Kidney (tissue), 13 donors: ENCODE measurements at regions not wholly inside any gene's neighbourhood (a gene's known extent, or its start where the extent isn't known, plus 50 kb on each side); places are given as distances from the start of the nearest gene placed in this dataset.

Experiments used
- DNase-seq, 5 donors: peaks; one replicate each; pipeline ENCODE4 v3.0.0-alpha.2; 2013 to 2020
- FAIRE-seq: peaks from 2 replicates; lab custom pipeline; 2012; peaks lifted over from hg19 to GRCh38; lab: Jason Lieb, UNC
- H3K27ac ChIP-seq, 2 donors: one replicate each; pipeline ENCODE4 v1.7.0; 2013; ENCODE audit warnings: low read depth in 2 of 2, low read length in 2 of 2, inconsistent platforms in 1 of 2
- H3K27me3 ChIP-seq: one replicate; pipeline ENCODE4 v1.7.1; 2013; ENCODE audit warnings: low read length, inconsistent platforms; ENCODE audit not compliant: control insufficient read depth, insufficient read depth
- H3K36me3 ChIP-seq, 3 donors: one replicate each; pipeline versions ENCODE4 v1.7.0 to v1.7.1; 2013; ENCODE audit warnings: low read length in 3 of 3, control low read depth in 1 of 3, inconsistent platforms in 1 of 3; ENCODE audit not compliant: insufficient read depth in 3 of 3, control insufficient read depth in 2 of 3
- H3K4me1 ChIP-seq, 3 donors: one replicate each; pipeline versions ENCODE4 v1.7.0 to v1.7.1; 2013; ENCODE audit warnings: low read length in 3 of 3, inconsistent platforms in 1 of 3, low read depth in 1 of 3; ENCODE audit not compliant: control insufficient read depth in 2 of 3, insufficient read depth in 2 of 3
- H3K4me3 ChIP-seq, 3 donors: one replicate each; pipeline versions ENCODE4 v1.7.0 to v1.8.1; 2013; ENCODE audit warnings: low read length in 3 of 3, control low read depth in 1 of 3, inconsistent platforms in 1 of 3
- H3K9ac ChIP-seq, 3 donors: one replicate each; pipeline versions ENCODE4 v1.7.0 to v1.7.1; 2013; ENCODE audit warnings: low read length in 3 of 3, control low read depth in 1 of 3, inconsistent platforms in 1 of 3
- H3K9me3 ChIP-seq, 3 donors: one replicate each; pipeline versions ENCODE4 v1.7.0 to v1.7.1; 2013; ENCODE audit warnings: low read length in 3 of 3, control low read depth in 1 of 3, inconsistent platforms in 1 of 3; ENCODE audit not compliant: control insufficient read depth in 2 of 3, insufficient read depth in 1 of 3
- CTCF ChIP-seq: IDR thresholded peaks from 3 replicates; pipeline ENCODE4 v1.5.1; 2012; ENCODE audit warnings: mild to moderate bottlenecking, moderate library complexity, borderline replicate concordance; ENCODE audit not compliant: insufficient read depth; ENCODE audit errors: extremely low read depth
- intact Hi-C: fragments of 100-400 bp; cut with DNase I; formaldehyde crosslinking; loops from one replicate; pipeline ENCODE4 v1.11.1; 2022
- donor health status: control.
- donor health status: control.
- donor health status: control.
- donor health status: control.
- donor health status: control.
- donor health status: DM: yes; HTN: yes; CAD: no.
- donor health status: Normal renal cell carcinoma (clear cell type).

DNA sequence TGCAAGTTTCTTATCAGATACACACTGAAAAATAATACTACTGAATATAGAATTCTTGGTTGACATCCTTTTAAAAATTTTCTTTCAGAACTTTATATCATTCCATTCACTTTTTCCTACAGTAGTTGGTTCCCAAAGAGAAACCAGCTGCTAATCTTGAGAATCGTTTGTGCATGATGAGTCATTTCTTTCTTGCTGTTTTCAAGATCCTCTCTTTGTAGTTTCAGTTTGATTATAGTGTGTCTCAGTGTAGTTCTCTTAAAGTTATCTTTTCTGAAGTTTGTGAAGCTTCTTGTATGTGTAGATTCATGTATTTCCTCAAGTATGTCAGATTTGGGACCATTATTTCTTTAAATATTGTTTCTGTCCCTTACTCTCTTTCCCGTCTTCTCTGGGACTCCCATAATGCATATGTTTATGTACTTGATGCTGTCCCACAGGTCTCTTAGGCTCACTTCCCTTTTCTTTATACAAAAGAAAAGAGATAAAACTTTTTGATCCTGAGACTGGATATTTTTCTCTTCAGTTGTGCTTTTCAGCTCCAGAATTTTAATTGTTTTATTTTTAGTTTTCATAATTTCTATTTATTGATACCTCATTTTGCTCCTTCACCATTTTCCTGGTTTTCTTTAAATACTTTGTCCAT, 801.0 kb downstream of the TDRD15 start:
- Histone ChIP-seq H3K4me3 (no peak overlapping the region), H3K4me1 (no peaks in the 10 kb centered on the region), H3K36me3 (no peaks in the 10 kb centered on the region), H3K9ac (no peak overlapping the region), H3K27me3 (no peaks in the 10 kb centered on the region), H3K9me3 (peaks cover 0 to 10% (median 0%) of the 10 kb centered on the region in 3 donors), H3K27ac (no peak overlapping the region)
- intact Hi-C loops, result no loop called here
- FAIRE-seq (no peak), DNase-seq (no peak)
- TF ChIP-seq CTCF, result no peak

- Histone ChIP-seq H3K27me3 (no peaks in the 10 kb centered on the region), H3K4me3 (no peak overlapping the region), H3K36me3 (no peaks in the 10 kb centered on the region), H3K9me3 (peaks cover 0 to 10% (median 0%) of the 10 kb centered on the region in 3 donors), H3K27ac (no peak overlapping the region), H3K4me1 (no peaks in the 10 kb centered on the region), H3K9ac (no peak overlapping the region)
- FAIRE-seq, result peak; percentile 11
- DNase-seq, result no peak
- TF ChIP-seq CTCF, result no peak
- intact Hi-C loops, result no loop called here
These were observed 804.5 kb downstream of the TDRD15 start for GRCh38 chr2:21928292-21928691.

DNA sequence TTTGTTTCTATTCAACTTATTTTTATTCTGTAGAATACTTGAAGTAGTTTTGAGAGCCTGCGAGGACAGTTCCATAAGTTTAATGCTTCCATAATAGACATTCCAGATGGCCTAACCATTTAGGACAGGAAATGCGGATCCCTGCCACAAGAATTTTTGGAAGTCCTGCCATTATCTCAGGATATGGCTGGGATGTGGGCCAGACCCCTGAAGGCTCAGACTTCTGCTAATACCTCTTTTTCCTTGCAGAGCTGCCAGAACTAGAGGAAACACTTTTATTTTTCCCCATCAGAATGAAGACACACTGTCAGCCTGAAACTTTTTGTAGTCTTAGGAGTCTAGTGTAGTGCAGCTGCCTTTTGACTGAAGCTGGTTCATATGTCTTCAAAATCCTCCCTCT, 806.5 kb downstream of the TDRD15 start:
- Histone ChIP-seq H3K9me3 (peaks cover 0 to 10% (median 0%) of the 10 kb centered on the region in 3 donors), H3K27ac (no peak overlapping the region), H3K9ac (no peak overlapping the region), H3K36me3 (no peaks in the 10 kb centered on the region), H3K27me3 (no peaks in the 10 kb centered on the region), H3K4me3 (no peak overlapping the region), H3K4me1 (no peaks in the 10 kb centered on the region)
- DNase-seq, result peak in 1 of 5 donors; percentile 3
- intact Hi-C loops, result no loop called here
- no peak for TF ChIP-seq CTCF
- no peak for FAIRE-seq

DNA sequence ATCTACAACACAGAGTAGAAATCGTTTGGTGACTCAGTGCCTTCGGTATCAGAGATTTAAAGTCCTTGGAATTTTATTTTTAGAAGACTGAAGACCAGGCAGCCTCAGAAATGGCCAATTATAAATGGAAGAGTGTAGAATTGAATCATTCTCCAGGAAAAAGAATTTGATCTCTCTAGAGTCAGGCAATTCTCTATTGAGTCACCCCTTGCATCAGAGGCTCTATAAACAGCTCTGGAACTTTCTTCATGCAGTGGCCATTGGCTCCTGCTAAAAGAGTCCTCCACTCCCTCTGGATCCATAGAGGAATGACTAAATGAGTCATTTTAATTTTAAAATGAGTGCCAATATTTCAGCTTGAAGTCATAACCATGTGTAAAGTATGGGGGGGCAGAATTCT, 816.2 kb downstream of the TDRD15 start:
- no peak for DNase-seq
- intact Hi-C loops, result no loop called here
- H3K27me3 ChIP-seq, result no peaks in the 10 kb centered on the region
- H3K9ac ChIP-seq, result no peak overlapping the region
- FAIRE-seq, result no peak
- TF ChIP-seq CTCF, result no peak
- no peaks in the 10 kb centered on the region for H3K36me3 ChIP-seq
- H3K4me3 ChIP-seq, result no peak overlapping the region
- H3K4me1 ChIP-seq, result no peaks in the 10 kb centered on the region
- no peak overlapping the region for H3K27ac ChIP-seq
- H3K9me3 ChIP-seq, result no peaks in the 10 kb centered on the region
